NCI-H1417 treated with DMSO at 0.1 percent for 48 hours (cell line): ENCODE measurements at regions not wholly inside any gene's neighbourhood (a gene's known extent, or its start where the extent isn't known, plus 50 kb on each side); places are given as distances from the start of the nearest gene placed in this dataset.

Source experiments
- DNase-seq: peaks from one replicate; lab custom pipeline; 2025; lab: John Stamatoyannopoulos, UW

- DNase-seq = no peak
These were observed 326.4 kb upstream of the NOCT start for GRCh38 chr4:138689187-138689586.

DNA sequence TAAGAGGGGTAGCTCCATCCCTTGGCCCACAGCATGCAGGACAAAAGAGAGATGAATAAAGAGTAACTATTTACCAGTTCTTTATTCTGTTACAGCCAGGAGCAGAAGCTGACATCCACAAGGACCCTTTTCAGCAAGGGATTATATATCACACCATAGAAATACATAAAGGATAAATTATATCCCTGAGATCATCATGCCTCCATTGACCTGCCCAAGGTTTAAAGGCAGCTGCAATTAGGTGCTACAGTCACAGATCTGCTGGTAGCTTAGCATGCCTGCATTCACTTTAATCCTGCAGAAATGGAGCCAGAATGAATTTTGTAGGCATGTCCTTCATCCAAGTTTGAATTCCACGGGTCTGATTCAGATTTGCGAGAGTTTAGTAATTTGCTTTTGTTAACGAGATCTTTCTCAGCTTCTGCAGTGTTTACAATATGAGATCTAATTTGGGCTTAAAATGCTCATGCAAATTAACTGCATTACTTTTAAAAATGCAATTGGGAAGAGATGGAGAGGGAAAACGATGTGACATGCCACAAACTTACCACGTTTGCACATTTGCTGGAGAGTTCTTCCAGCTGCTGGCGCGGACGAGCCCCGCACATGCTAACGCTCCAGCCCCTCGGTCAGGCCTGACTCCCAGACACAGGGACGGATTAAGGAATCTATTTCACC lies 327.0 kb upstream of the NOCT start:
- DNase-seq = no peak

DNA sequence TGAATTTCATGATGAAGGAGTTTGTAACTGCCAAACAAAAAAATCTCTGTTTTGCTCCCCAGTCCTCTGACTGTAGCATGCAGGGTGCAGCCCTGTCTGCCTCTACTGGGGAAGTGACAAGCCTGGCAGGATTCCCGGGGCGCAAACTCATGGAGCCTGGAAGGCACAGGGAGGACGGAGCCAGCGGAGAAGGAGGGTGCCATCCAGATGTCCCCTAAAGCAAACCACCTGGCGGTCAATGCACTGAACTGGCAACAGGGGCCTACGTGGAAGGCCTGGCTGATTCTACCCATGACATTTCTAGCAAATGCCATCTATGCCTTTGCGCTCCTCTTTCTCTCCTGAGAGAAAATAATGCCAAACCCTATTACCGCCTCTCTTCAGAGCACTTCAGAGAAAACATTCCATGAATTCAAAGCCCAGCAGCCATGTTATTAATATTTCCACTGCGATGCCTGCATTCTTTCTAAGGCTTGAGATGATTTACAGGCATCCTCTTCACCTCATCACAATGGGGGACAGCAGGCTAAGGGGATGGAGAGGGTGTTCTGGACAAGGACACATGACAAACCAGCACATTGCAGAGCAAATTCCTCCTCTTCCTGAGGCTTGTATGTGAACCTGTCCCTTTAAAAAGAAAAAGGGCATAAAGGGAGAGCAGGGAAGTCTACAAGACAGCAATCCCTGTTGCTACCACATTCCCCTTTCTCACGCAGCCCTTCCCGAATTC lies 329.3 kb upstream of the NOCT start:
- no peak for DNase-seq

GRCh38 chr4:138685316-138685715 lies 330.3 kb upstream of the NOCT start:
- DNase-seq = no peak

DNA sequence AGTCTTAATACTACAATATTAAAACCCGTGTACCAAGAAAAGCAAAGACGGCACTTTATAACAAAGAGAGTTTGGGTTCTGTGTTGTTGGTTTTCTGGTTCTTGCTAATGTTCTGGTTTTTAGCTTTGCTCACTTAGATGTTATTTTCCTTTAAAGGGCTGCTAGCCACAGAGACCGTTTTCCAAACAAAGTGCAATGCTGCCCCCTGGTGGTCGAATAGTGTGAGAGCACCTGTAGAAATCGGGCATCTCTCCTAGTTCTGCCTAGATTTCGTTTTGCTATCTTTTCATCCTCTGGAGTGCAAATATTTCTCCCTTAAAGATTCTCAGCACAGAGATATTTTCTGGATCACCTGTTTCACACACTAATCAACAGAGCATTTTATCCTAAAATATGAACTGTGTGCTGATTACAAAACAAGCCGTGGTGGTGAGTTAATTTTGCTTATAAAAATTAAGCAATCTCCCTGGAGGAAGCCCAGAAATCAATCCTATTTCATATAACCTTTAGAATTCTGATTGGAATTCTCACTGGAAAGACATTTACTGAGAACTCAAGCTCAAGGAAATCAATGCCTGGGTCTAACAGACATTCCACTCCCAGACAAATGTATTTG lies 334.5 kb upstream of the NOCT start:
- DNase-seq = peak; percentile 64

DNA sequence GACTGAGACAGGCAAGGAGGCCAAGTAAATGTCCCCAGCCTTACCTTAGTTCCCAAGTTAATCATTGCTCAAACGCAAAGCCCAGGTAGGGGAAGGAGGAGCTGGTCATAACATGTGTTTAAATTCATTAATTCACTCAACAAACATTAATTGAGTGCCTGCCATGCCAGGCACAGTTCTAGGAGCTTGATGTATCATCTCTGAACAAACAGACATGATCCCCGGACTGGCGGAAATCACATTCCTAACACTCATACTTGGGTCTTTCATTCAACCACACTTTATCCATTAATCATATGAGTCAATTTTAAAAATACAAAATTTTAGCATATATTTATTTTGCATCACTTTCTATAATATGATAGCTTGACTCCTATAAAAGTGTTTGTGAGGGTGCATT lies 335.3 kb upstream of the NOCT start:
- no peak for DNase-seq

DNA sequence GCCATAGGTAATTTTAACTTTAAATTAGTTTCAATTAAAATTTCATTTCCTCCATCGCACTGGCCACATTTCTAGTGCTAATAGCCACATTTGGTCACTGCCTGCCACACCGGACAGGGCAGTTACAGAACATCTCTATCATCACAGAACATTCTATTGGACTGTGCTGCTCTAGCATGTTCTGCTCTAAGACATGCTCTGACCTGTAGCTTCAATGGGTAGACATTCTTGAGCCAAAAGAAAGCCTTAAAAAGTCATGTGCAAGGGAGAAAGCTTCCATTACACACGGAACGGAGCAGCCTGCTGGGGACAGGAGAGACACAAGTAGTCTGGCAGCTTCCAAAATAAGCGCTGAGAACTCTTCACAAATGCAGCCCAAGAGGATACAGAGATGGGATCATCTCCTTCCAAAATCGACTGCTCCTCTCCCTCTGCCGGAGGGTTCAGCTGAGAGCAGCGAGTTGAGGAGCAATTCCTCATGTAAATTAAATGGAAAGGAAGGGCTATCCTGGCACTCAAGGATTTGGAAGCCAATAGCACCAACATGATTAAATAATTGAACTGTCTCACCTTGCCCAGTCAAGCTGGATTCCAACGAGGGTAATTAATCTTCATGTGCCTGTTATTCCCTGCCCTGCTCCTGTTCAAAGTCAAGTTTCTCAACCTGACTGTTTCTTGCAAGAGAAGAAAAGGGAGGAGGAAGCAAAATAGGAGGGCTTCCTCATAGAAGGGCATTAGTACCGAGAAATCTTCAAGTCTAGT lies 336.4 kb upstream of the NOCT start:
- no peak for DNase-seq

DNA sequence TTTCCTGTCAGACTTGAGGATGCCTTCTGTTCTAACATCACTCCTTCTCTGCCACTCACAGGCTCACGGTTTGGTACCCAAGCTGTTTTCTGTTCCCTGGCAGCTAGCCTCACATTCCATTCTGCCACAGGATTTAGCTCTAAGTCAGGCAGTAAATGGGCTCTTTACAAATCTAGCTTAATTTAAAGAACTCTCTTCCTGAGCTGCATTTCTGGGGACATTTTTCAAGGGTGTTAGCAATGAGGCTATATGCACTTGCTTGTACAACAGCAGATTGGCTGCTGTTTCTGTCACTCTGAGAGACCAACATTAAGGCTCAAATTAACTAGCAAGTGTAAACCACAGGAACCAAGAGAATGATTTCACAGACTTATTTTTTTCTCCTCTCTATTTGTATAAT lies 337.8 kb upstream of the NOCT start:
- DNase-seq = no peak

GRCh38 chr4:138677212-138677611 lies 338.4 kb upstream of the NOCT start:
- DNase-seq = no peak

DNA sequence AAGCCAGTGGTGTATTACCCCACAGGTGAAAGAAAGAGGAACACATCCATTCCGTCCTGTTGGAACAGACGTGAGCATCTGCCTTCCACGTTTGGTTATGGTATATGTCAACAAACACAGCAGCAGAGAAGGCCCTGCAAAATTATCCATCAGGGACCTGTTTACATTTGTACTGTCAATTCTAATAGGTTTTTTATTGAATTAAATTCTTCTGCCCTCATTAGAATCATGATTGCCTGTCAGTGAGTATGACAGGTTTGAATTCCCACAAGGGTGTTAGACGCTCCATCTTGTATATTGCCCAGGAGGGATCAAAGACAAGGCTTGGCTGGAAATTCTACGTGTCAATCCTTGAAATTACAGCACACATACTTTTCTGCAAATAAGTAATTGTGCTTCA lies 339.9 kb upstream of the NOCT start:
- no peak for DNase-seq

DNA sequence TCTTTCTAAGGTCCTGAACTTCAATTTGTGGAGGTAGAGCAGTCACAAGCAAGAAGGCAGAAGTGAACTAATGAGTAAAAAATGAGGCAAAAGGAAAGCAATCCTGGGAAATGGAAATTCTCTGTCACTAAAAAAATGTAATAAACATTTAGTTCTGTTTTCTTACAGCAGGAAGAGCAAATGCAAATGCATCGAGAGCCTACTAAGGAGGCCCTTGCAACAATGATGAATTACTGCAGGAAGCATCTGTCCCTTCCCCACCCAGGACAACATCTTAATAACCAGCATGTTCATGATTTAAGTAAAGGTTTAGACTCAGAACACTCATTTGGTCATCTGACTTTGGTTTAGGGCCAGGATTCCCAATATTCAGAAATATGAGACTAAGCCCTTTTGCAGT lies 341.4 kb upstream of the NOCT start:
- DNase-seq = no peak

DNA sequence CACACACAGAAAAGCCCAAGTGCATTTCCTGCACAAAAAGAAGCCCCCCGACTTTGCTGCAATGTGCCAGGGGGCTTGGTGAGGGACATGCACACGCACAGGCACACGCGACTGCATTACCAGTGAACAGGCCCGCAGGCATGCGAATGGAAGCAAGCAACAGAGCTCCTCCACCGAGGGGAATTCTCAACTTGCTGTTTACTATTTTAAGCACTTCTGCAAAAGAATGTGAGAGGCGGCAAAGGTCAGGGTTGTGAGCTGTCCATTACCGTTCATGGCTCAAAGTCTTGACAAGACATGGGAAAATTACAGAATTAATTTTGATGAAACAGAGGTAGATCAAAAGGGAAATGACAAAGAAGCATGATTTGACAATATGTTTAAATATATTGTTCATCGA lies 342.5 kb upstream of the NOCT start:
- DNase-seq = no peak

DNA sequence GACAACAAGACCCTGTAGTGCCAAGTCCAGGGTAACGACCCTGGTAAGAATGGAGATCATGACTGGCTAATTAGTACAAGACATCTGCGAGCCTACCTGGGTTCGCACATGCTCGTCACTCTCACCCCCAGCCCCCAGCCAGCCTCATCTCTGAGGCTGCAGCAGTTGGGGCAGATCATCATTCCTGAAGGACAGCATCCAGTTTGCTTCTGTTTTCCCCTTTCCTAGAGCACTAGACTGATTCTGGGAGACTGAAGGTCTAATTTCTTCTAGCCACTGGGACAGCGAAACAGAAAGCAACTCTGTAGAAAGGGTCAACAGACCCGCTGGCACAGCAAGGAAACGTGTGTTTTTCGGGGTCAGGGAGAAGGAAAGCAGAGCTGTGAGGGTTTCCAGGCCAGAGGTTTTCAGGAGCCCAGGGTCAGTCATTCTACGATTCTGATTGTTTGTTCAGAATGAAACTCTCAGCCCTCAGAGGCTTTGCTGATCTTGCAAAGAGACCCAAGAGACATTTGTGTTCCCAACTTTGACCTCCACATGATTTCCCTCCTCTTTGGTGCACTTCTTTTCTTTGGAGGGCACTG lies 343.1 kb upstream of the NOCT start:
- no peak for DNase-seq

DNA sequence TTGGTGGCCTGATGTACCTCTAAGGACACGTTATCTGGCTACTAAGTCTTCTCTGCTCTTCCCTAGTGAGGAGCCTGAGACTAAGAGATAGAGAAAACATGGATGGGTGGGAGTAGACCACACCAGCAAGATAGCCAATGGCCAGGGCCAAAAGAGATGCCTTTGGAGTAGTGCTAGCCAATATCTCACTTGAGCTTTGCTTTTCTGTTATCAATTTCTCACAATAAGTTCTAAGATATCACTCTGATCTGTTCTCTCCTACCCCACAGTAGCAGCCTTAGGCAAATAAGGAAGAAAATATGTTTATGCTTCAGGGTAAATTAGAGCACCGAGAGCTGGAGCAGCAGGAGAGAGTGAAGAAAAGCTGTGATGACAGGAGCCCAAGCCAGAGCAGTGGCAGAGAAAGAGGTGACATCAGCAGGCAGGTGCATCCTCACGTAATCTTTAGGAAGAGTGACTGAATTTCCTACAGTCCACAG lies 343.9 kb upstream of the NOCT start:
- no peak for DNase-seq

GRCh38 chr4:138671106-138671505 lies 344.5 kb upstream of the NOCT start:
- no peak for DNase-seq

GRCh38 chr4:138670681-138671080 lies 344.9 kb upstream of the NOCT start:
- DNase-seq = no peak

- no peak for DNase-seq
These were observed 345.9 kb upstream of the NOCT start for GRCh38 chr4:138669479-138670315.

- no peak for DNase-seq
These were observed 347.3 kb upstream of the NOCT start for GRCh38 chr4:138668309-138668708.

- DNase-seq = no peak
These were observed 349.2 kb upstream of the NOCT start for GRCh38 chr4:138666366-138666765.

- DNase-seq = no peak
These were observed 349.7 kb upstream of the NOCT start for GRCh38 chr4:138665851-138666250.

DNA sequence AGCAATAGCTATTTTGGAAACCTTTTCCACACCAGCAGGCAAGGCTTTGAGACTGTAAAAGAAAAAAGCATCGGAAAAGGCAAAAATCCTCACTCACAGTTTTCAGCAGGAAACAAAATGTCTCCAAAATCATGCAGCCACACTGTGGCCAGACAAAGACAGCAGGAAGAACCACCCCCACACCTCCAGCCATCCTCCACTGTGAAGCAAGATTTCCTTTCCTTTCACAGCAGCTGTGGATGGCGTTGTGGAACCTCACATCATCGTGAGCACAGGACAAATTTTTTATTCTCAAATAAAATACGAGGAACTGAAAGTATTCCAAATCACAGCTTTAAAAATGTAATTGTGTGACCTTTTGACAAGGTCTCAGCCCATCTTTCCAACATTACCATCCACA lies 351.7 kb upstream of the NOCT start:
- no peak for DNase-seq
